Stimulated activated CD4-positive, alpha-beta T cell treated with anti-CD3 and anti-CD28 coated beads, TNF-alpha, amount 100 ng/mL, for 1 hour (primary cell): ENCODE measurements at regions not wholly inside any gene's neighbourhood (a gene's known extent, or its start where the extent isn't known, plus 50 kb on each side); places are given as distances from the start of the nearest gene placed in this dataset.
"Not testable (repeated sequence)": the region's sequence is repeated elsewhere in the genome, so short reads cannot be mapped to it uniquely, and the experiment has no call there.

Experiments used
- DNase-seq, 3 donors: peaks; one replicate each; pipeline ENCODE4 v3.0.0-alpha.2; 2020; ENCODE audit warnings: low read depth in 3 of 3, low spot score in 1 of 3

- no peak for DNase-seq
Measured at GRCh38 chr16:17988839-17989238, 347.7 kb downstream of the NPIPA8 start.

- no peak for DNase-seq
Measured at GRCh38 chr16:17986991-17987390, 349.5 kb downstream of the NPIPA8 start.

GRCh38 chr16:17984810-17985209 is 351.7 kb downstream of the NPIPA8 start:
- DNase-seq, result no peak

GRCh38 chr16:17983847-17984639 is 352.5 kb downstream of the NPIPA8 start:
- no peak for DNase-seq

GRCh38 chr16:17983114-17983513 is 353.4 kb downstream of the NPIPA8 start:
- no peak for DNase-seq

- DNase-seq, result no peak
Measured at GRCh38 chr16:17977260-17977659, 359.3 kb downstream of the NPIPA8 start.

- no peak for DNase-seq
Measured at GRCh38 chr16:17972460-17972943, 364.0 kb downstream of the NPIPA8 start.

- DNase-seq, result no peak
Measured at GRCh38 chr16:17970816-17971331, 365.7 kb downstream of the NPIPA8 start.

- no peak for DNase-seq
Measured at GRCh38 chr16:17970157-17970765, 366.3 kb downstream of the NPIPA8 start.

- no peak for DNase-seq
Measured at GRCh38 chr16:17965133-17965900, 371.2 kb downstream of the NPIPA8 start.

GRCh38 chr16:17964196-17964595 is 372.3 kb downstream of the NPIPA8 start:
- no peak for DNase-seq

- no peak for DNase-seq
Measured at GRCh38 chr16:17963185-17963836, 373.2 kb downstream of the NPIPA8 start.

- no peak for DNase-seq
Measured at GRCh38 chr16:17962726-17963125, 373.8 kb downstream of the NPIPA8 start.

- not testable (repeated sequence) for DNase-seq
Measured at GRCh38 chr16:17961822-17962221, 374.7 kb downstream of the NPIPA8 start.

- DNase-seq, result no peak
Measured at GRCh38 chr16:17951378-17951777, 385.2 kb downstream of the NPIPA8 start.

- no peak for DNase-seq
Measured at GRCh38 chr16:17949982-17950250, 386.6 kb downstream of the NPIPA8 start.

GRCh38 chr16:17949141-17949981 is 387.2 kb downstream of the NPIPA8 start:
- no peak for DNase-seq

- DNase-seq, result no peak
Measured at GRCh38 chr16:17947637-17948036, 388.9 kb downstream of the NPIPA8 start.

GRCh38 chr16:17947165-17947564 is 389.4 kb downstream of the NPIPA8 start:
- no peak for DNase-seq

- DNase-seq, result no peak
Measured at GRCh38 chr16:17945080-17945601, 391.4 kb downstream of the NPIPA8 start.
